Ectodermal cell (in vitro differentiated cells): ENCODE measurements at regions not wholly inside any gene's neighbourhood (a gene's known extent, or its start where the extent isn't known, plus 50 kb on each side); places are given as distances from the start of the nearest gene placed in this dataset.

Source experiments
- H3K27ac ChIP-seq: 2 replicates; pipeline ENCODE4 v1.7.0; 2013; ENCODE audit warnings: mild to moderate bottlenecking, low read depth, low read length; ENCODE audit not compliant: insufficient read depth, poor library complexity, severe bottlenecking
- H3K27me3 ChIP-seq: 2 replicates; pipeline ENCODE4 v1.7.0; 2013; ENCODE audit warnings: mild to moderate bottlenecking, low read length; ENCODE audit not compliant: insufficient read depth, control insufficient read depth, poor library complexity, severe bottlenecking
- H3K36me3 ChIP-seq: one replicate; pipeline ENCODE4 v1.7.0; 2013; ENCODE audit warnings: low read length; ENCODE audit not compliant: control insufficient read depth, insufficient read depth
- H3K4me1 ChIP-seq: one replicate; pipeline ENCODE4 v1.7.0; 2013; ENCODE audit warnings: low read length; ENCODE audit not compliant: control insufficient read depth, insufficient read depth
- H3K4me3 ChIP-seq: 2 replicates; pipeline ENCODE4 v1.7.0; 2013; ENCODE audit warnings: low read depth, low read length, control low read depth; ENCODE audit not compliant: insufficient read depth
- H3K9me3 ChIP-seq: 2 replicates; pipeline ENCODE4 v1.7.0; 2013; ENCODE audit warnings: mild to moderate bottlenecking, low read length, moderate library complexity; ENCODE audit not compliant: control insufficient read depth
- WGBS, 2 experiments: methylation state at CpG; one replicate each; pipeline ENCODE4 v1.1.7; 2013; ENCODE audit warnings: missing lambda C conversion rate in 2 of 2; 5-methylcytosine and 5-hydroxymethylcytosine counted together

- 89 to 96% methylated on average over 2 of the region's 2 CpGs for WGBS, 2 experiments
- no peaks in the 10 kb centered on the region for H3K36me3 ChIP-seq
- H3K27me3 ChIP-seq, result no peaks in the 10 kb centered on the region
- no peaks in the 10 kb centered on the region for H3K9me3 ChIP-seq
- H3K4me1 ChIP-seq, result no peaks in the 10 kb centered on the region
- no peak overlapping the region for H3K27ac ChIP-seq
- no peak overlapping the region for H3K4me3 ChIP-seq
Observed at GRCh38 chr6:48747040-48747439, 636.0 kb upstream of the PTCHD4 start.

DNA sequence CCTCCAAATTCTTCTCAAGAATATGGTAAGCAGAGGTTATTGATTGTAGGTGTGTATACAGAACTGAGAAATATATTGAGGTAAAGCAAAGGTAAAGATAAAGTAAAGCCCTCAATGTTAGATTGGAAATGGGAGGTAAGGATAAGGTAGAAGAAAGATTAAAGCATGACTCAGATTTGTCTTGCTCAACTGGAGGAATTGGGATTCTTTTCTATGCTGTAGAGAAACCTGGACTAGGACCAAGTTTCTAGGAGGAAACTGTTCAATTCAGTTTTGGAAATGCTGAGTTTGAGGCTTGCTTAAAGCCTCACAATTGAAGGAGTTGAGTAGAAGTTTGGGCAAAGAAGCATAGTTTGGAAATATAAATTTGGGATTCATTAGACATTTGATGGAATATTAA is 634.0 kb upstream of the PTCHD4 start:
- no peak overlapping the region for H3K27ac ChIP-seq
- H3K4me3 ChIP-seq, result no peak overlapping the region
- no peaks in the 10 kb centered on the region for H3K36me3 ChIP-seq
- no peaks in the 10 kb centered on the region for H3K9me3 ChIP-seq
- H3K4me1 ChIP-seq, result no peaks in the 10 kb centered on the region
- no peaks in the 10 kb centered on the region for H3K27me3 ChIP-seq

- 90 to 92% methylated on average over 1 to 2 of the region's 3 CpGs for WGBS, 2 experiments
- H3K4me1 ChIP-seq, result no peaks in the 10 kb centered on the region
- no peaks in the 10 kb centered on the region for H3K9me3 ChIP-seq
- H3K27me3 ChIP-seq, result no peaks in the 10 kb centered on the region
- H3K36me3 ChIP-seq, result no peaks in the 10 kb centered on the region
- no peak overlapping the region for H3K27ac ChIP-seq
- H3K4me3 ChIP-seq, result no peak overlapping the region
Observed at GRCh38 chr6:48743738-48744137, 632.7 kb upstream of the PTCHD4 start.

DNA sequence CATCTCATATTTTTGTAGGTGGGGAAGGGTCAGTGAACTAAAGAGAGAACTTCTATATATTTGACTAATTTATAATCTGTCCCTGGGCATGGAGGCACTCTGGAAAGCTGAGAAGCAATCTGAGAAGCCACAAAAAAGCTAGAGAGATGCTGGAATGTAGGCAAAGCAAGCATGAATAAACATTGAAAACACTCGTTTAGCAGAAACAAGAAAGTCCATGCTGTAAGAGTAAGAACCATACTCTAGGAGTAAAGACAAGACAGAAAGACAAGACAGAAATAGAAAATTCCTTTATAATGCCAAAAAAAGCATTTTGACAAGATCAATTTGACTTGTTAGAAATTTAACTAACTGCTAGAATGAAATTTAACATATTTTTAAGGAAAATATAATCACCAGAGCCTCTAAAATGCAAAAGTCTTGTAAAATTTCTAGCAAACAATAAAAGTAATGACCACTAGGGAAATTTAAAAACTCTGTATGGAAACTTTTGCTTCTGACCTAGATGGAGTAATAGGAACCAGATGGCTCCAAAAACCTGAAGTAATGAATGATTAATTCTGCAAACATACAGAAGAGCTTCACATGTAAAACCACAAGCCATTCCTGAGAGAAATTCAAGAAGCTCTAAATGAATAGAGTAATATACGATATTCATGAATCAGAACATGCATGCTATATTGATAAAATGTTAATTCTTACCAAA is 625.7 kb upstream of the PTCHD4 start:
- no peaks in the 10 kb centered on the region for H3K4me1 ChIP-seq
- no peaks in the 10 kb centered on the region for H3K36me3 ChIP-seq
- no peak overlapping the region for H3K4me3 ChIP-seq
- H3K27me3 ChIP-seq, result no peaks in the 10 kb centered on the region
- H3K9me3 ChIP-seq, result no peaks in the 10 kb centered on the region
- WGBS, 2 experiments, result 83 to 84% methylated on average over 1 of the region's 2 CpGs
- H3K27ac ChIP-seq, result no peak overlapping the region

DNA sequence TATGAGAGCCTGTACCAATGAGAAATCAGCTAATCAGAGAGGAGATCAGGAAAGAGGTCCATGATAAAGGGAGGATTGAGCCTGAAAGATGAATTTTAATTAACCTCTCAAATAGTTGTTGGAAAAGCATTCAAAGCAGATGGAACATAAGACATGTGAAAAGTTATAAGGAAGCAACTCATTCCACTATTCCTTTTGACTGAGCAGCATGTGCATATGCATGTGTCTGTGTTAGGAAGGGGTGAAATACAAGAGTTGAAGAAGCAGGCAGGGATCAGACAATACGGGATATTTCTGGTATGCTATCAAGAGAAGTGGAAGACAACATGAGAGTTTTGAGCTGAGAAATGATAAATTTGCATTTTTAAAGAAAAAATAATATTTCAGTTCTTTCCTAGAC is 624.8 kb upstream of the PTCHD4 start:
- Histone ChIP-seq H3K9me3 (no peaks in the 10 kb centered on the region), H3K27ac (no peak overlapping the region), H3K4me1 (no peaks in the 10 kb centered on the region), H3K27me3 (no peaks in the 10 kb centered on the region), H3K4me3 (no peak overlapping the region), H3K36me3 (no peaks in the 10 kb centered on the region)
- 85 to 100% methylated on average over 1 of the region's 1 CpG for WGBS, 2 experiments

GRCh38 chr6:48733581-48733980 is 622.6 kb upstream of the PTCHD4 start:
- no peaks in the 10 kb centered on the region for H3K27me3 ChIP-seq
- no peaks in the 10 kb centered on the region for H3K36me3 ChIP-seq
- no peak overlapping the region for H3K4me3 ChIP-seq
- H3K4me1 ChIP-seq, result no peaks in the 10 kb centered on the region
- H3K27ac ChIP-seq, result no peak overlapping the region
- no peaks in the 10 kb centered on the region for H3K9me3 ChIP-seq
- 100% methylated on average over 1 of the region's 1 CpG; no CpG with 5 or more reads in 1 of the 2 experiments for WGBS, 2 experiments

GRCh38 chr6:48714699-48715098 is 603.7 kb upstream of the PTCHD4 start:
- H3K27me3 ChIP-seq, result no peaks in the 10 kb centered on the region
- no peak overlapping the region for H3K27ac ChIP-seq
- no peaks in the 10 kb centered on the region for H3K9me3 ChIP-seq
- H3K4me3 ChIP-seq, result no peak overlapping the region
- WGBS, 2 experiments, result 87 to 88% methylated on average over 2 of the region's 2 CpGs
- peaks cover 3% of the 10 kb centered on the region for H3K4me1 ChIP-seq
- no peaks in the 10 kb centered on the region for H3K36me3 ChIP-seq

DNA sequence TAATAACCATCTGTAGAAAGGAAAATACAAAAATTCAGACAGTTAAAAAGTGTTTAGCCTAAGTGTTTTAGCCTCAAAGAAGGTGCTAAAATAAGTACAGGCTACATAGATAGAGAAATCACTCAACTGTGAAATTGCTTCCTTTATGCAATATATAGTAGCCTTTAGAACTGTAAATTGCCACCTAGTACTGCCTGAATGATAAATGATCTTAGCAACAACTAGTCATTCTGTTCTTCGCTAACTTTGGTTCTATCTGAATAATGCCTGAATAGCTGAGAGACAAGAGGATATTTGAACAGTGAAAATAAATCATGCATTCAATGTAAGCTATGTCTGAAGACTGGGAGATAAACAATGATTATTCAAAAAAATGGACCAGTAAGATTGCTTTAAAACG is 603.3 kb upstream of the PTCHD4 start:
- WGBS, 2 experiments, result 93 to 100% methylated on average over 2 of the region's 2 CpGs
- no peaks in the 10 kb centered on the region for H3K27me3 ChIP-seq
- H3K9me3 ChIP-seq, result no peaks in the 10 kb centered on the region
- no peak overlapping the region for H3K27ac ChIP-seq
- no peaks in the 10 kb centered on the region for H3K36me3 ChIP-seq
- H3K4me1 ChIP-seq, result peaks cover 3% of the 10 kb centered on the region
- no peak overlapping the region for H3K4me3 ChIP-seq

DNA sequence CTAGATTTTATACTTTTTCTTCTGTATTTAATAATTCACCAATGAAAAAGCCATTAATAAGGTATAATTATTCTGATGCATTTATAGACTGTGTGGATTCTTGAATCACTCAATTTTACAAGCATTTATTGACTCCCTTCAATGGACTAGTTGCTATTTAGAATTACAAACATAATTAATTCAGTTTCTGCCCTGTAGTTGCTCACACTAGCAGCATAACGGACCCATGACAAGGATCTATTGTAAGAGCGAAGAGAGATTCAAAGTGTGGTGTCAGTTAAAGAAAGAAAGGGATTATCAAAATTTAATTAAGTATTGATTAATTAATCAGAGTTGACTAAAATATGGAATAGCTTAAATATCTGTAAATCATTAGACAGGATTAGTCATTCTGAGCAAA is 602.6 kb upstream of the PTCHD4 start:
- no peak overlapping the region for H3K4me3 ChIP-seq
- WGBS, 2 experiments, result 86 to 90% methylated on average over 2 of the region's 2 CpGs
- H3K9me3 ChIP-seq, result no peaks in the 10 kb centered on the region
- no peaks in the 10 kb centered on the region for H3K36me3 ChIP-seq
- H3K4me1 ChIP-seq, result peaks cover 3% of the 10 kb centered on the region
- no peaks in the 10 kb centered on the region for H3K27me3 ChIP-seq
- H3K27ac ChIP-seq, result no peak overlapping the region

GRCh38 chr6:48706310-48706709 is 595.3 kb upstream of the PTCHD4 start:
- Histone ChIP-seq H3K36me3 (no peaks in the 10 kb centered on the region), H3K27me3 (no peaks in the 10 kb centered on the region), H3K9me3 (no peaks in the 10 kb centered on the region), H3K27ac (no peak overlapping the region), H3K4me3 (no peak overlapping the region), H3K4me1 (no peaks in the 10 kb centered on the region)

DNA sequence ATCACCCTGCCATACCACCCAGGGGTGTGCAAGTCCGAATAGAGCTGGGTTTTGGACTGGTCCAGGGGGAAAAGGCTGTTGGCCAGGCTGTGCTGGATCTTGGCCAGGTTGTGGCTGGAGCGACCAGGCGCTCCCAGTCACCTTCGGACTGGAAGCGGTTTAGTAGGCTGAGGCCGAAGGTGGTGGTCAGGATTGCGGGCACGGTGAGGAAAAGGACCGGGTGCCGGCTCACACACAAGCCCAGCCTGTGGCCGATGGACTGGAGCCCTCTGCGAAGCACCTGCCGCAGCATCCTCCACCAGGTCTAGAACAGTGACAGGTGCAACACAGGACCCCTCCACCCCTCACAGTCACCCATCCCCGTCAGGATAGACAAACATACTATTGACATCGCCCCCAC is 590.6 kb upstream of the PTCHD4 start:
- 94 to 95% methylated on average over 15 of the region's 15 CpGs for WGBS, 2 experiments
- H3K4me1 ChIP-seq, result no peaks in the 10 kb centered on the region
- H3K9me3 ChIP-seq, result no peaks in the 10 kb centered on the region
- H3K27me3 ChIP-seq, result no peaks in the 10 kb centered on the region
- H3K36me3 ChIP-seq, result no peaks in the 10 kb centered on the region
- H3K27ac ChIP-seq, result no peak overlapping the region
- no peak overlapping the region for H3K4me3 ChIP-seq
